ENCODE measurements at regions not wholly inside any gene's neighbourhood (a gene's known extent, or its start where the extent isn't known, plus 50 kb on each side); places are given as distances from the start of the nearest gene placed in this dataset.

GRCh38 chr16:11412175-11412904 is 67.1 kb downstream of the RMI2 start:
- peak in 1 of 3 donors; percentile 50 for ATAC-seq
- 72% methylated on average over 10 of the region's 10 CpGs for WGBS (ENCODE audit: insufficient coverage)
- intact Hi-C loops (cut with micrococcal nuclease), result no loop called here
- Histone ChIP-seq H3K27me3 (ENCODE audit: control insufficient read depth, insufficient read depth, low read length) (no peaks in the 10 kb centered on the region), H3K4me1 (ENCODE audit: control insufficient read depth, insufficient read depth, low read length) (peaks cover 4% of the 10 kb centered on the region), H3K36me3 (ENCODE audit: control insufficient read depth, insufficient read depth, low read length) (no peaks in the 10 kb centered on the region), H3K27ac (ENCODE audit: low read length) (no peak overlapping the region), H3K9me3 (ENCODE audit: control insufficient read depth, insufficient read depth, low read length) (no peaks in the 10 kb centered on the region), H3K4me3 (ENCODE audit: low read length) (no peak overlapping the region)
- H3K4me1 Mint-ChIP-seq, result peaks cover 0 to 4% of the 10 kb centered on the region in 2 donors
- no peak overlapping the region for H3K4me3 Mint-ChIP-seq
- no peaks in the 10 kb centered on the region for H3K36me3 Mint-ChIP-seq
- no peak for DNase-seq
- no peak for TF ChIP-seq CTCF (IDR thresholded peaks at IDR 0.05)
- H3K27me3 Mint-ChIP-seq (ENCODE audit: low read depth in 2 of 2), result no peaks in the 10 kb centered on the region
- H3K27ac Mint-ChIP-seq, result no peak overlapping the region
- H3K9me3 Mint-ChIP-seq, result no peaks in the 10 kb centered on the region

GRCh38 chr16:11412965-11413887 is 68.0 kb downstream of the RMI2 start:
- Mint-ChIP-seq H3K36me3 (no peaks in the 10 kb centered on the region), H3K9me3 (no peaks in the 10 kb centered on the region), H3K4me1 (peaks cover 0 to 4% of the 10 kb centered on the region in 2 donors), H3K27ac (no peak overlapping the region), H3K4me3 (no peak overlapping the region), H3K27me3 (ENCODE audit: low read depth in 2 of 2) (no peaks in the 10 kb centered on the region)
- Histone ChIP-seq H3K9me3 (ENCODE audit: control insufficient read depth, insufficient read depth, low read length) (no peaks in the 10 kb centered on the region), H3K27ac (ENCODE audit: low read length) (no peak overlapping the region), H3K36me3 (ENCODE audit: control insufficient read depth, insufficient read depth, low read length) (no peaks in the 10 kb centered on the region), H3K4me1 (ENCODE audit: control insufficient read depth, insufficient read depth, low read length) (peaks cover 4% of the 10 kb centered on the region), H3K27me3 (ENCODE audit: control insufficient read depth, insufficient read depth, low read length) (no peaks in the 10 kb centered on the region), H3K4me3 (ENCODE audit: low read length) (no peak overlapping the region)
- ATAC-seq, result no peak
- WGBS (ENCODE audit: insufficient coverage), result 83% methylated on average over 15 of the region's 15 CpGs
- no peak for DNase-seq
- intact Hi-C loops (cut with micrococcal nuclease), result no loop called here
- TF ChIP-seq CTCF (IDR thresholded peaks at IDR 0.05), result no peak

GRCh38 chr16:11413907-11414595 is 68.8 kb downstream of the RMI2 start:
- H3K27me3 ChIP-seq (ENCODE audit: control insufficient read depth, insufficient read depth, low read length), result no peaks in the 10 kb centered on the region
- H3K27me3 Mint-ChIP-seq (ENCODE audit: low read depth in 2 of 2), result no peaks in the 10 kb centered on the region
- no peaks in the 10 kb centered on the region for H3K9me3 Mint-ChIP-seq
- WGBS (ENCODE audit: insufficient coverage), result 93% methylated on average over 11 of the region's 11 CpGs
- H3K27ac Mint-ChIP-seq, result no peak overlapping the region
- H3K27ac ChIP-seq (ENCODE audit: low read length), result no peak overlapping the region
- no peaks in the 10 kb centered on the region for H3K36me3 ChIP-seq (ENCODE audit: control insufficient read depth, insufficient read depth, low read length)
- peaks cover 4% of the 10 kb centered on the region for H3K4me1 ChIP-seq (ENCODE audit: control insufficient read depth, insufficient read depth, low read length)
- no peak overlapping the region for H3K4me3 Mint-ChIP-seq
- no peak overlapping the region for H3K4me3 ChIP-seq (ENCODE audit: low read length)
- intact Hi-C loops (cut with micrococcal nuclease), result no loop called here
- H3K9me3 ChIP-seq (ENCODE audit: control insufficient read depth, insufficient read depth, low read length), result no peaks in the 10 kb centered on the region
- H3K4me1 Mint-ChIP-seq, result peaks cover 0 to 4% of the 10 kb centered on the region in 2 donors
- H3K36me3 Mint-ChIP-seq, result no peaks in the 10 kb centered on the region
- DNase-seq (no peak), ATAC-seq (peak in 1 of 3 donors; percentile 3)
- TF ChIP-seq CTCF (IDR thresholded peaks at IDR 0.05), result no peak

Measured in natural killer cell (primary cell).